OCI-LY1 (cell line): ENCODE measurements at regions not wholly inside any gene's neighbourhood (a gene's known extent, or its start where the extent isn't known, plus 50 kb on each side); places are given as distances from the start of the nearest gene placed in this dataset.
"Not testable (repeated sequence)": the region's sequence is repeated elsewhere in the genome, so short reads cannot be mapped to it uniquely, and the experiment has no call there.

Experiments
- H2AFZ ChIP-seq: fragments of 200-600 bp; sonication (generic), shearing (Covaris generic); 2 replicates; pipeline ENCODE4 v1.6.0; 2014; ENCODE audit warnings: antibody characterized with exemption, mild to moderate bottlenecking, low read length
- H3F3A ChIP-seq: fragments of 200-600 bp; sonication (generic), shearing (Covaris generic); 2 replicates; pipeline ENCODE4 v1.6.0; 2014; ENCODE audit warnings: mild to moderate bottlenecking, antibody characterized with exemption, low read length, moderate library complexity; ENCODE audit not compliant: insufficient read depth
- H3K27ac ChIP-seq: fragments of 200-600 bp; sonication (generic); 2 replicates; pipeline ENCODE4 v1.5.1; 2014; ENCODE audit warnings: low read length, mixed run types, mild to moderate bottlenecking, low read depth; ENCODE audit not compliant: poor library complexity, severe bottlenecking
- H3K27me3 ChIP-seq: fragments of 200-600 bp; sonication (generic); 2 replicates; pipeline ENCODE4 v1.6.0; 2014; ENCODE audit warnings: antibody characterized with exemption, mild to moderate bottlenecking, low read length, moderate library complexity; ENCODE audit not compliant: insufficient read depth
- H3K36me3 ChIP-seq: fragments of 200-600 bp; sonication (generic); 2 replicates; pipeline ENCODE4 v1.6.1; 2014; ENCODE audit warnings: mild to moderate bottlenecking, antibody characterized with exemption, low read length, moderate library complexity, mixed read lengths; ENCODE audit not compliant: insufficient read depth
- H3K4me1 ChIP-seq: fragments of 200-600 bp; sonication (generic); 2 replicates; pipeline ENCODE4 v1.5.1; 2014; ENCODE audit warnings: mild to moderate bottlenecking, low read length, moderate library complexity; ENCODE audit not compliant: insufficient read depth, severe bottlenecking
- H3K4me2 ChIP-seq: fragments of 200-600 bp; sonication (generic), shearing (Covaris generic); 2 replicates; pipeline ENCODE4 v1.6.1; 2014; ENCODE audit warnings: low read length
- H3K4me3 ChIP-seq: fragments of 200-600 bp; sonication (generic); 2 replicates; pipeline ENCODE4 v1.5.1; 2014; ENCODE audit warnings: low read length, low read depth, mild to moderate bottlenecking, mixed read lengths; ENCODE audit not compliant: poor library complexity, severe bottlenecking
- H3K79me2 ChIP-seq: fragments of 200-600 bp; shearing (Covaris generic); 2 replicates; pipeline ENCODE4 v1.6.1; 2016; ENCODE audit warnings: mixed run types, low read length, mixed read lengths; ENCODE audit not compliant: insufficient read depth
- H3K9ac ChIP-seq: fragments of 200-600 bp; sonication (generic), shearing (Covaris generic); 2 replicates; pipeline ENCODE4 v1.6.1; 2014; ENCODE audit warnings: mild to moderate bottlenecking, low read length, mixed read lengths
- H3K9me2 ChIP-seq: fragments of 200-600 bp; sonication (generic), shearing (Covaris generic); 2 replicates; pipeline ENCODE4 v1.6.1; 2014; ENCODE audit warnings: low read depth, mild to moderate bottlenecking, low read length, mixed read lengths
- H3K9me3 ChIP-seq: fragments of 200-600 bp; shearing (Covaris generic); 2 replicates; pipeline ENCODE4 v1.6.1; 2014; ENCODE audit warnings: low read length, mixed read lengths
- H4K20me1 ChIP-seq: fragments of 200-600 bp; sonication (generic), shearing (Covaris generic); 2 replicates; pipeline ENCODE4 v1.6.0; 2016; ENCODE audit warnings: mild to moderate bottlenecking, low read length; ENCODE audit not compliant: insufficient read depth
- EZH2 ChIP-seq: fragments of 200-600 bp; sonication (generic), shearing (Covaris generic); IDR thresholded peaks from 2 replicates; pipeline ENCODE4 v1.8.0; 2017; ENCODE audit warnings: borderline replicate concordance, mixed run types, mild to moderate bottlenecking, antibody characterized with exemption, low read length, moderate library complexity, mixed read lengths
- TF ChIP-seq, protein P1 (sequence below): fragments of 200-600 bp; sonication (generic), shearing (Covaris generic); IDR thresholded peaks from 2 replicates; pipeline ENCODE4 v1.5.1; 2017; ENCODE audit warnings: mild to moderate bottlenecking, antibody characterized with exemption, low read length, moderate library complexity, mixed read lengths

DNA sequence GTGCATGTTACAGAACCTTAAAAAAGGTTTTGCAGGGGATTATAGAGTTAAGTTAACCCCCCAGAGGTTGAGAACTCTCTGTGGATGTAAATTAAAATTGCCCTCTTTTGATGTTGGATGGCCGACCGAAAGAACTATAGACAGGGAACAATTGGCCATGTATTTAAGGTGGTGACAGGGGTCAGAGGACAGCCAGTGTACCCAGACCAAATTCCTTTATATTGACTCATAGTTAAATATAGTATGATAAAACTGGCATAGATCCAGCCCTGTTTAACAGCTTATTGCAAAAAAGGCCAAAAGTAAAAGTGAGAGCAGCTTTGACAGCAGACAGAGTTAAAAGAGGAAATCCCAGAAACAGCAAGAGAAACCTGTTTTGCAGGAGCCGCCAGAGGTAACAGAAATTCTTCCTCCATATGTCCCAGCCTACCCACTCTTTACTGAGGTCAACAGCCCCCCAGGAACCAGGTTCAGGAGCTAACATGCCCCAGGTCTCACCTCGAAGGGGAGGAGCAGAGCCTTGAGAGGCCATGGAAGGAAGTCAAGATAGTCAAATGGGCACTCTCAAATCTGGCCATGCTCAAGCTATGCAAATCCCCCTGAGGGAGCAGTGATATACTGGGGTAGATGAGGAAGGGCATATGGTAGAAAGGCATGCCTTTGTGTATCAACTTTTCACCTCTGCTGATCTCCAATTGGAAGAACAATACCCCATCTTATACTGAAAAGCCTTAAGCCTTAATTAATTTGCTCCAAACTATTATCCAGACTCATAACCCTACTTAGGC lies 156.4 kb upstream of the COX7C start:
- Histone ChIP-seq H3K27ac (no peak overlapping the region), H3K79me2 (no peaks in the 10 kb centered on the region), H3F3A (no peaks in the 10 kb centered on the region), H3K9me2 (no peaks in the 10 kb centered on the region), H3K4me1 (no peaks in the 10 kb centered on the region), H3K9me3 (peaks cover 11% of the 10 kb centered on the region), H3K4me2 (no peak overlapping the region), H4K20me1 (no peaks in the 10 kb centered on the region), H3K27me3 (no peaks in the 10 kb centered on the region), H3K9ac (no peak overlapping the region), H3K4me3 (no peak overlapping the region), H3K36me3 (no peaks in the 10 kb centered on the region), H2AFZ (no peak overlapping the region)
- TF ChIP-seq, protein P1, sequence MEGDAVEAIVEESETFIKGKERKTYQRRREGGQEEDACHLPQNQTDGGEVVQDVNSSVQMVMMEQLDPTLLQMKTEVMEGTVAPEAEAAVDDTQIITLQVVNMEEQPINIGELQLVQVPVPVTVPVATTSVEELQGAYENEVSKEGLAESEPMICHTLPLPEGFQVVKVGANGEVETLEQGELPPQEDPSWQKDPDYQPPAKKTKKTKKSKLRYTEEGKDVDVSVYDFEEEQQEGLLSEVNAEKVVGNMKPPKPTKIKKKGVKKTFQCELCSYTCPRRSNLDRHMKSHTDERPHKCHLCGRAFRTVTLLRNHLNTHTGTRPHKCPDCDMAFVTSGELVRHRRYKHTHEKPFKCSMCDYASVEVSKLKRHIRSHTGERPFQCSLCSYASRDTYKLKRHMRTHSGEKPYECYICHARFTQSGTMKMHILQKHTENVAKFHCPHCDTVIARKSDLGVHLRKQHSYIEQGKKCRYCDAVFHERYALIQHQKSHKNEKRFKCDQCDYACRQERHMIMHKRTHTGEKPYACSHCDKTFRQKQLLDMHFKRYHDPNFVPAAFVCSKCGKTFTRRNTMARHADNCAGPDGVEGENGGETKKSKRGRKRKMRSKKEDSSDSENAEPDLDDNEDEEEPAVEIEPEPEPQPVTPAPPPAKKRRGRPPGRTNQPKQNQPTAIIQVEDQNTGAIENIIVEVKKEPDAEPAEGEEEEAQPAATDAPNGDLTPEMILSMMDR, result no peak
- TF ChIP-seq EZH2, result no peak

DNA sequence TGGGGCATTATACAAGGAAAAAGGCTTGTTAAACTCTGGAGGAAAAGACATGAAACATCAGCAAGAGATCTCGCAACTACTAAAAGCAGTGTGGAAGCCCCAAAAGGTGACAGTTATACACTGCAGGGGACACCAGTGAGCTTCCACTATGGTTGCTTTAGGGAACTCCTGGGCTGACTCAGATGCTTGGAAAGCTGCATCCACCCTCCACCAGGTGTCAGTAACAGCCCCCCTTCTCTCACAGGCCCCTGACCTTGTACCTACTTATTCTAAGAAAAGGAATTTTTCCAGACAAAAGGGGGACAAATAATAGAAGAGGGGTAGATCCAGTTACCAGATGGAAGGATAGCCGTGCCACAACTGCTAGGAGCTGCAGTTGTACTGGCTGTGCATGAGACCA lies 154.4 kb upstream of the COX7C start:
- no peaks in the 10 kb centered on the region for H4K20me1 ChIP-seq
- H3K9me3 ChIP-seq, result peaks cover 11% of the 10 kb centered on the region
- H3K9ac ChIP-seq, result no peak overlapping the region
- H3K79me2 ChIP-seq, result no peaks in the 10 kb centered on the region
- no peak overlapping the region for H3K27ac ChIP-seq
- H3K4me3 ChIP-seq, result no peak overlapping the region
- no peaks in the 10 kb centered on the region for H3K4me1 ChIP-seq
- TF ChIP-seq, protein P1, result no peak
- no peak for TF ChIP-seq EZH2
- H3K36me3 ChIP-seq, result no peaks in the 10 kb centered on the region
- no peaks in the 10 kb centered on the region for H3F3A ChIP-seq
- H3K4me2 ChIP-seq, result no peak overlapping the region
- H3K27me3 ChIP-seq, result no peaks in the 10 kb centered on the region
- no peak overlapping the region for H2AFZ ChIP-seq
- H3K9me2 ChIP-seq, result no peaks in the 10 kb centered on the region

DNA sequence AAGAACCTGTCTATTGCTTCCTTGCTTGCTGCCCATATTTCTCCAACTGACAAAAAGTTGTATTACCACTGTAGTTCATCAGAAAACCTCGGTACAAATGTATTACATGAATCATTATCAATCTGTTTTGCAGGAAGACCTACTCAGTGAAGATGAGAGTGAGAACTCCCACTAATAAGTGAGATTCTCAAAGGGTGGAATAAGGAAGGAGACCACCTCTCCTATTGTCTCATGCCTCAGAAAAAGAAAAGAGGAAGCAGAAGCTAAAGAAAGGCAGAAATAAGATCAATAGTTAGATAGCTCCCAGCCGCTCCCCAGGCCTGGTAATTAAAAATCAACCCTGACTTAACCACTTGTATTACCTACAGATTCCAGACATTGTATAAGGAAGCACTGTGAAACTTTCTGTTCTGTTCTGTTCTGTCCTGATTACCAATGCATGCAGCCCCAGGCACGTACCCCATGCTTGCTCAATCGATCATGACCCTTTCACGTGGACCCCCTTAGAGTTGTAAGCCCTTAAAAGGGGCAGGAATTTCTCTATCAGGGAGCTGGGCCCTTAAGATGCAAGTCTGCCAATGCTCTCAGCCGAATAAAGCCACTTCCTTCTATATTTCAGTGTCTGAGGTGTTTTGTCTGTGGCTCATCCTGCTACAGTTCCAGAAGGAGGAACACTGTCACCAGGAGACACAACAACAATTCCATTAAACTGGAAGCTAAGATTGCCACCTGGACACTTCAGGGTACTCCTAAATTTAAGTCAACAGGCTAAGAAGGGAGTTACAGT lies 152.5 kb upstream of the COX7C start:
- Histone ChIP-seq H3K27ac (no peak overlapping the region), H3K9me3 (peaks cover 11% of the 10 kb centered on the region), H3K9me2 (no peaks in the 10 kb centered on the region), H3F3A (no peaks in the 10 kb centered on the region), H3K4me1 (no peaks in the 10 kb centered on the region), H3K36me3 (no peaks in the 10 kb centered on the region), H3K27me3 (no peaks in the 10 kb centered on the region), H3K4me2 (no peak overlapping the region), H4K20me1 (no peaks in the 10 kb centered on the region), H3K4me3 (no peak overlapping the region), H3K9ac (no peak overlapping the region), H3K79me2 (no peaks in the 10 kb centered on the region), H2AFZ (no peak overlapping the region)
- no peak for TF ChIP-seq EZH2
- TF ChIP-seq, protein P1, result no peak

DNA sequence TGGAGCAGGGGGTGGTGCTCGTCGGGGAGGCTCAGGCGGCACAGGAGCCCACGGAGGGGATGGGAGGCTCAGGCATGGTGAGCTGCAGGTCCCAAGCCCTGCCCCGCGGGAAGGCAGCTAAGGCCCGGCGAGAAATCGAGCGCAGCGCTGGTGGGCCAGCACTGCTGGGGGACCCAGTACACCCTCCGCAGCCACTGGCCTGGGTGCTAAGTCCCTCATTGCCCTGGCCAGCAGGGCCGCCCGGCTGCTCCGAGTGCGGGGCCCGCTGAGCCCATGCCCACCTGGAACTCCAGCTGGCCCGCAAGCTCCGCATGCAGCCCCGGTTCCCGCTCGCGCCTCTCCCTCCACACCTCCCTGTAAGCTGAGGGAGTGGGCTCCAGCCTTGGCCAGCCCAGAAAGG lies 151.0 kb upstream of the COX7C start:
- not testable (repeated sequence) for H3K4me1 ChIP-seq, H3K79me2 ChIP-seq, H4K20me1 ChIP-seq, H3K27me3 ChIP-seq, H3K36me3 ChIP-seq, H3F3A ChIP-seq, H3K9me2 ChIP-seq, H3K27ac ChIP-seq, H3K4me2 ChIP-seq, H2AFZ ChIP-seq, H3K9ac ChIP-seq, H3K4me3 ChIP-seq
- H3K9me3 ChIP-seq, result peaks cover 11% of the 10 kb centered on the region
